Neural progenitor cell (in vitro differentiated cells): ENCODE measurements at regions not wholly inside any gene's neighbourhood (a gene's known extent, or its start where the extent isn't known, plus 50 kb on each side); places are given as distances from the start of the nearest gene placed in this dataset.

Source experiments
- DNase-seq: peaks from one replicate; pipeline ENCODE4 v3.0.0-alpha.2; 2016; ENCODE audit warnings: low spot score
- H2AFZ ChIP-seq: fragments of 200-600 bp; sonication (generic); replicated peaks from 2 replicates; pipeline ENCODE4 v1.6.1; 2016; ENCODE audit warnings: antibody characterized with exemption
- H3F3A ChIP-seq: fragments of 200-600 bp; sonication (generic); 2 replicates; pipeline ENCODE4 v1.6.1; 2016; ENCODE audit warnings: antibody characterized with exemption, low read depth
- H3K27ac ChIP-seq: fragments of 200-600 bp; sonication (generic); 2 replicates; pipeline ENCODE4 v1.5.1; 2016; ENCODE audit warnings: mild to moderate bottlenecking
- H3K27me3 ChIP-seq: fragments of 200-600 bp; sonication (generic); 2 replicates; pipeline ENCODE4 v1.6.1; 2016; ENCODE audit warnings: mild to moderate bottlenecking, moderate library complexity
- H3K36me3 ChIP-seq: fragments of 200-600 bp; sonication (generic); 2 replicates; pipeline ENCODE4 v1.5.1; 2016
- H3K4me1 ChIP-seq: fragments of 200-600 bp; sonication (generic); 2 replicates; pipeline ENCODE4 v1.6.1; 2016; ENCODE audit warnings: mixed run types
- H3K4me2 ChIP-seq: fragments of 200-600 bp; sonication (generic); 2 replicates; pipeline ENCODE4 v1.6.1; 2016
- H3K4me3 ChIP-seq: fragments of 200-600 bp; sonication (generic); 2 replicates; pipeline ENCODE4 v1.5.1; 2016
- H3K79me2 ChIP-seq: fragments of 200-600 bp; sonication (generic); 2 replicates; pipeline ENCODE4 v1.6.1; 2016; ENCODE audit warnings: low read depth
- H3K9ac ChIP-seq: fragments of 200-600 bp; sonication (generic); 2 replicates; pipeline ENCODE4 v1.6.1; 2016
- H3K9me3 ChIP-seq: fragments of 200-600 bp; sonication (generic); 2 replicates; pipeline ENCODE4 v1.5.1; 2016; ENCODE audit warnings: low read depth
- H4K20me1 ChIP-seq: fragments of 200-600 bp; sonication (generic); 2 replicates; pipeline ENCODE4 v1.6.1; 2016; ENCODE audit warnings: low read depth
- H3K27ac Mint-ChIP-seq: 3 replicates; pipeline ENCODE4 v1.8.0; 2021; ENCODE audit warnings: mixed read lengths
- H3K27me3 Mint-ChIP-seq: 2 replicates; pipeline ENCODE4 v1.8.0; 2022; ENCODE audit warnings: low read depth, mild to moderate bottlenecking, inconsistent platforms, moderate library complexity, mixed read lengths; ENCODE audit not compliant: insufficient read depth
- H3K36me3 Mint-ChIP-seq: 3 replicates; pipeline ENCODE4 v1.8.0; 2021; ENCODE audit warnings: mixed read lengths
- H3K4me1 Mint-ChIP-seq: 3 replicates; pipeline ENCODE4 v1.8.0; 2021; ENCODE audit warnings: mixed read lengths
- H3K4me3 Mint-ChIP-seq: 3 replicates; pipeline ENCODE4 v1.8.0; 2021; ENCODE audit warnings: mild to moderate bottlenecking, moderate library complexity, mixed read lengths
- H3K9me3 Mint-ChIP-seq: 3 replicates; pipeline ENCODE4 v1.8.0; 2020; ENCODE audit warnings: mixed read lengths
- CTCF ChIP-seq: fragments of 200-600 bp; sonication (generic); IDR thresholded peaks from 2 replicates; pipeline ENCODE4 v1.5.1; 2017; ENCODE audit warnings: antibody characterized with exemption, mild to moderate bottlenecking
- EZH2 ChIP-seq: fragments of 200-600 bp; sonication (generic); IDR thresholded peaks from 2 replicates; pipeline ENCODE4 v1.6.1; 2017; ENCODE audit warnings: antibody characterized with exemption, mild to moderate bottlenecking, moderate library complexity
- EZH2phosphoT487 ChIP-seq: fragments of 200-600 bp; sonication (generic); IDR thresholded peaks from 2 replicates; pipeline ENCODE4 v1.6.1; 2017; ENCODE audit warnings: antibody characterized with exemption

- H3K79me2 ChIP-seq, result no peaks in the 10 kb centered on the region
- Mint-ChIP-seq H3K4me1 (peaks cover 57% of the 10 kb centered on the region), H3K9me3 (peaks cover 5% of the 10 kb centered on the region), H3K27me3 (peaks cover 9% of the 10 kb centered on the region), H3K27ac (peak overlapping the region; percentile 52), H3K4me3 (no peak overlapping the region), H3K36me3 (peaks cover 4% of the 10 kb centered on the region)
- H3K4me2 ChIP-seq, result no peak overlapping the region
- peak overlapping the region; percentile 61 for H3K27ac ChIP-seq
- H3K9ac ChIP-seq, result no peak overlapping the region
- H3F3A ChIP-seq, result peaks cover 50% of the 10 kb centered on the region
- H3K4me3 ChIP-seq, result no peak overlapping the region
- no peaks in the 10 kb centered on the region for H3K36me3 ChIP-seq
- no peak for DNase-seq
- H3K9me3 ChIP-seq, result no peaks in the 10 kb centered on the region
- no peak overlapping the region for H2AFZ ChIP-seq
- H3K4me1 ChIP-seq, result peaks cover 42% of the 10 kb centered on the region
- peaks cover 30% of the 10 kb centered on the region for H4K20me1 ChIP-seq
- H3K27me3 ChIP-seq, result no peaks in the 10 kb centered on the region
- TF ChIP-seq EZH2, result no peak
- TF ChIP-seq EZH2phosphoT487, result no peak
- no peak for TF ChIP-seq CTCF
Observed at GRCh38 chr2:16169381-16169960, 229.1 kb downstream of the MYCN start.

GRCh38 chr2:16168506-16169264, 228.3 kb downstream of the MYCN start:
- H3K36me3 Mint-ChIP-seq, result peaks cover 4% of the 10 kb centered on the region
- peak overlapping the region; percentile 52 for H3K27ac Mint-ChIP-seq
- peak overlapping the region; percentile 61 for H3K27ac ChIP-seq
- peak overlapping the region; percentile 4 for H3K4me3 Mint-ChIP-seq
- H3K4me1 Mint-ChIP-seq, result peaks cover 60% of the 10 kb centered on the region
- H2AFZ ChIP-seq, result no peak overlapping the region
- no peaks in the 10 kb centered on the region for H3K27me3 ChIP-seq
- H3K9ac ChIP-seq, result no peak overlapping the region
- H3K4me3 ChIP-seq, result no peak overlapping the region
- DNase-seq, result peak; percentile 89
- no peaks in the 10 kb centered on the region for H3K36me3 ChIP-seq
- H4K20me1 ChIP-seq, result peaks cover 30% of the 10 kb centered on the region
- peaks cover 12% of the 10 kb centered on the region for H3K27me3 Mint-ChIP-seq
- H3K4me2 ChIP-seq, result peak overlapping the region; percentile 29
- no peaks in the 10 kb centered on the region for H3K79me2 ChIP-seq
- TF ChIP-seq CTCF, result peak; percentile 28
- peak; percentile 45 for TF ChIP-seq EZH2
- peak; percentile 36 for TF ChIP-seq EZH2phosphoT487
- peaks cover 42% of the 10 kb centered on the region for H3K4me1 ChIP-seq
- H3F3A ChIP-seq, result peaks cover 50% of the 10 kb centered on the region
- peaks cover 5% of the 10 kb centered on the region for H3K9me3 Mint-ChIP-seq
- H3K9me3 ChIP-seq, result no peaks in the 10 kb centered on the region

GRCh38 chr2:16167870-16168426, 227.6 kb downstream of the MYCN start:
- DNase-seq, result peak; percentile 35
- Histone ChIP-seq H2AFZ (no peak overlapping the region), H3K9ac (no peak overlapping the region), H3F3A (peaks cover 50% of the 10 kb centered on the region), H3K9me3 (no peaks in the 10 kb centered on the region), H3K4me3 (no peak overlapping the region), H3K4me2 (peak overlapping the region; percentile 29), H3K4me1 (peaks cover 42% of the 10 kb centered on the region), H3K27ac (peak overlapping the region; percentile 61), H3K79me2 (no peaks in the 10 kb centered on the region), H4K20me1 (peaks cover 30% of the 10 kb centered on the region), H3K36me3 (no peaks in the 10 kb centered on the region), H3K27me3 (no peaks in the 10 kb centered on the region)
- Mint-ChIP-seq H3K9me3 (peaks cover 4% of the 10 kb centered on the region), H3K36me3 (peaks cover 4% of the 10 kb centered on the region), H3K4me1 (peaks cover 62% of the 10 kb centered on the region), H3K4me3 (peak overlapping the region; percentile 42), H3K27ac (peak overlapping the region; percentile 52), H3K27me3 (peaks cover 14% of the 10 kb centered on the region)
- TF ChIP-seq EZH2 (no peak), CTCF (no peak), EZH2phosphoT487 (no peak)
